Neural progenitor cell (in vitro differentiated cells): ENCODE measurements at regions not wholly inside any gene's neighbourhood (a gene's known extent, or its start where the extent isn't known, plus 50 kb on each side); places are given as distances from the start of the nearest gene placed in this dataset.

Experiments
- DNase-seq: peaks from one replicate; pipeline ENCODE4 v3.0.0-alpha.2; 2016; ENCODE audit warnings: low spot score
- H2AFZ ChIP-seq: fragments of 200-600 bp; sonication (generic); replicated peaks from 2 replicates; pipeline ENCODE4 v1.6.1; 2016; ENCODE audit warnings: antibody characterized with exemption
- H3F3A ChIP-seq: fragments of 200-600 bp; sonication (generic); 2 replicates; pipeline ENCODE4 v1.6.1; 2016; ENCODE audit warnings: antibody characterized with exemption, low read depth
- H3K27ac ChIP-seq: fragments of 200-600 bp; sonication (generic); 2 replicates; pipeline ENCODE4 v1.5.1; 2016; ENCODE audit warnings: mild to moderate bottlenecking
- H3K27me3 ChIP-seq: fragments of 200-600 bp; sonication (generic); 2 replicates; pipeline ENCODE4 v1.6.1; 2016; ENCODE audit warnings: mild to moderate bottlenecking, moderate library complexity
- H3K36me3 ChIP-seq: fragments of 200-600 bp; sonication (generic); 2 replicates; pipeline ENCODE4 v1.5.1; 2016
- H3K4me1 ChIP-seq: fragments of 200-600 bp; sonication (generic); 2 replicates; pipeline ENCODE4 v1.6.1; 2016; ENCODE audit warnings: mixed run types
- H3K4me2 ChIP-seq: fragments of 200-600 bp; sonication (generic); 2 replicates; pipeline ENCODE4 v1.6.1; 2016
- H3K4me3 ChIP-seq: fragments of 200-600 bp; sonication (generic); 2 replicates; pipeline ENCODE4 v1.5.1; 2016
- H3K79me2 ChIP-seq: fragments of 200-600 bp; sonication (generic); 2 replicates; pipeline ENCODE4 v1.6.1; 2016; ENCODE audit warnings: low read depth
- H3K9ac ChIP-seq: fragments of 200-600 bp; sonication (generic); 2 replicates; pipeline ENCODE4 v1.6.1; 2016
- H3K9me3 ChIP-seq: fragments of 200-600 bp; sonication (generic); 2 replicates; pipeline ENCODE4 v1.5.1; 2016; ENCODE audit warnings: low read depth
- H4K20me1 ChIP-seq: fragments of 200-600 bp; sonication (generic); 2 replicates; pipeline ENCODE4 v1.6.1; 2016; ENCODE audit warnings: low read depth
- H3K27ac Mint-ChIP-seq: 3 replicates; pipeline ENCODE4 v1.8.0; 2021; ENCODE audit warnings: mixed read lengths
- H3K27me3 Mint-ChIP-seq: 2 replicates; pipeline ENCODE4 v1.8.0; 2022; ENCODE audit warnings: low read depth, mild to moderate bottlenecking, inconsistent platforms, moderate library complexity, mixed read lengths; ENCODE audit not compliant: insufficient read depth
- H3K36me3 Mint-ChIP-seq: 3 replicates; pipeline ENCODE4 v1.8.0; 2021; ENCODE audit warnings: mixed read lengths
- H3K4me1 Mint-ChIP-seq: 3 replicates; pipeline ENCODE4 v1.8.0; 2021; ENCODE audit warnings: mixed read lengths
- H3K4me3 Mint-ChIP-seq: 3 replicates; pipeline ENCODE4 v1.8.0; 2021; ENCODE audit warnings: mild to moderate bottlenecking, moderate library complexity, mixed read lengths
- H3K9me3 Mint-ChIP-seq: 3 replicates; pipeline ENCODE4 v1.8.0; 2020; ENCODE audit warnings: mixed read lengths
- EZH2 ChIP-seq: fragments of 200-600 bp; sonication (generic); IDR thresholded peaks from 2 replicates; pipeline ENCODE4 v1.6.1; 2017; ENCODE audit warnings: antibody characterized with exemption, mild to moderate bottlenecking, moderate library complexity
- EZH2phosphoT487 ChIP-seq: fragments of 200-600 bp; sonication (generic); IDR thresholded peaks from 2 replicates; pipeline ENCODE4 v1.6.1; 2017; ENCODE audit warnings: antibody characterized with exemption
- TF ChIP-seq, protein P1 (sequence below): fragments of 200-600 bp; sonication (generic); IDR thresholded peaks from 2 replicates; pipeline ENCODE4 v1.5.1; 2017; ENCODE audit warnings: antibody characterized with exemption, mild to moderate bottlenecking

GRCh38 chr20:6855796-6856195, 88.3 kb downstream of the BMP2 start:
- Histone ChIP-seq H3K9me3 (no peaks in the 10 kb centered on the region), H3K4me3 (no peak overlapping the region), H3K4me2 (no peak overlapping the region)

DNA sequence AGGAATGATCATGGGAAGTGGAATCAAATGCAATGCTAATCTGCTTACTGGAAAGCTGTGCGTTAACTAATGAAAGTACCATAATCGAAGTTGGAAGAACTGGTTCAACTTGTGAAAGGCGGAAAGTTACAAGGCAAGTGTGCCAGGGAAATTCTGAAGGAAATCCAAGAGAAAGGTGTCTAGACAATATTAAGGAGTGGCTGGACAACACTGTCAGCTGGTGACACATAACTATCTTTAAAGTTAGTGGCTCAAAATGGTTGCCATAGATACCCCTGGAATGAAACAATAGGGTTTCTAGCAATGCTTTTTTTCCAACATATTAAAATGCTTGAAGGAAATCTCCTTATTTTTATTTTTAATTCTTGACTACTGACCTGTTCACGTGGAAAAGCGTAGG, 90.4 kb downstream of the BMP2 start:
- no peaks in the 10 kb centered on the region for H3K27me3 ChIP-seq
- no peak overlapping the region for H3K9ac ChIP-seq
- Mint-ChIP-seq H3K4me1 (peaks cover 12% of the 10 kb centered on the region), H3K27me3 (peaks cover 2% of the 10 kb centered on the region), H3K36me3 (no peaks in the 10 kb centered on the region), H3K27ac (no peak overlapping the region), H3K9me3 (no peaks in the 10 kb centered on the region), H3K4me3 (no peak overlapping the region)
- H3K36me3 ChIP-seq, result no peaks in the 10 kb centered on the region
- TF ChIP-seq EZH2phosphoT487, result no peak
- TF ChIP-seq EZH2, result no peak
- TF ChIP-seq, protein P1, sequence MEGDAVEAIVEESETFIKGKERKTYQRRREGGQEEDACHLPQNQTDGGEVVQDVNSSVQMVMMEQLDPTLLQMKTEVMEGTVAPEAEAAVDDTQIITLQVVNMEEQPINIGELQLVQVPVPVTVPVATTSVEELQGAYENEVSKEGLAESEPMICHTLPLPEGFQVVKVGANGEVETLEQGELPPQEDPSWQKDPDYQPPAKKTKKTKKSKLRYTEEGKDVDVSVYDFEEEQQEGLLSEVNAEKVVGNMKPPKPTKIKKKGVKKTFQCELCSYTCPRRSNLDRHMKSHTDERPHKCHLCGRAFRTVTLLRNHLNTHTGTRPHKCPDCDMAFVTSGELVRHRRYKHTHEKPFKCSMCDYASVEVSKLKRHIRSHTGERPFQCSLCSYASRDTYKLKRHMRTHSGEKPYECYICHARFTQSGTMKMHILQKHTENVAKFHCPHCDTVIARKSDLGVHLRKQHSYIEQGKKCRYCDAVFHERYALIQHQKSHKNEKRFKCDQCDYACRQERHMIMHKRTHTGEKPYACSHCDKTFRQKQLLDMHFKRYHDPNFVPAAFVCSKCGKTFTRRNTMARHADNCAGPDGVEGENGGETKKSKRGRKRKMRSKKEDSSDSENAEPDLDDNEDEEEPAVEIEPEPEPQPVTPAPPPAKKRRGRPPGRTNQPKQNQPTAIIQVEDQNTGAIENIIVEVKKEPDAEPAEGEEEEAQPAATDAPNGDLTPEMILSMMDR, result no peak
- DNase-seq, result no peak
- H3F3A ChIP-seq, result no peaks in the 10 kb centered on the region
- H3K4me1 ChIP-seq, result peaks cover 19% of the 10 kb centered on the region
- peak overlapping the region; percentile 0 for H2AFZ ChIP-seq
- H3K79me2 ChIP-seq, result no peaks in the 10 kb centered on the region
- no peaks in the 10 kb centered on the region for H3K9me3 ChIP-seq
- no peaks in the 10 kb centered on the region for H4K20me1 ChIP-seq
- H3K27ac ChIP-seq, result no peak overlapping the region
- H3K4me3 ChIP-seq, result no peak overlapping the region
- H3K4me2 ChIP-seq, result no peak overlapping the region

More at GRCh38 chr20:6855796-6856195, 88.3 kb downstream of the BMP2 start:
- Mint-ChIP-seq H3K4me1 (peaks cover 5% of the 10 kb centered on the region), H3K4me3 (no peak overlapping the region), H3K9me3 (no peaks in the 10 kb centered on the region), H3K36me3 (no peaks in the 10 kb centered on the region), H3K27ac (no peak overlapping the region), H3K27me3 (peaks cover 2% of the 10 kb centered on the region)
- H2AFZ ChIP-seq, result no peak overlapping the region
- DNase-seq, result no peak
- no peaks in the 10 kb centered on the region for H4K20me1 ChIP-seq
- H3F3A ChIP-seq, result no peaks in the 10 kb centered on the region
- H3K36me3 ChIP-seq, result no peaks in the 10 kb centered on the region
- no peaks in the 10 kb centered on the region for H3K79me2 ChIP-seq
- H3K27me3 ChIP-seq, result no peaks in the 10 kb centered on the region
- no peak overlapping the region for H3K27ac ChIP-seq
- TF ChIP-seq EZH2phosphoT487, result no peak
- no peak for TF ChIP-seq EZH2
- TF ChIP-seq, protein P1, result no peak
- H3K4me1 ChIP-seq, result peaks cover 5% of the 10 kb centered on the region
- H3K9ac ChIP-seq, result no peak overlapping the region

GRCh38 chr20:6863355-6863754, 95.9 kb downstream of the BMP2 start:
- Histone ChIP-seq H2AFZ (peak overlapping the region; percentile 40), H4K20me1 (no peaks in the 10 kb centered on the region), H3K36me3 (no peaks in the 10 kb centered on the region), H3K4me1 (peaks cover 13% of the 10 kb centered on the region), H3K4me3 (no peak overlapping the region), H3K4me2 (no peak overlapping the region), H3K9me3 (no peaks in the 10 kb centered on the region), H3K27me3 (no peaks in the 10 kb centered on the region), H3K9ac (no peak overlapping the region), H3K27ac (no peak overlapping the region), H3K79me2 (no peaks in the 10 kb centered on the region), H3F3A (no peaks in the 10 kb centered on the region)
- no peaks in the 10 kb centered on the region for H3K27me3 Mint-ChIP-seq
- no peak overlapping the region for H3K27ac Mint-ChIP-seq
- H3K4me1 Mint-ChIP-seq, result peaks cover 7% of the 10 kb centered on the region
- no peaks in the 10 kb centered on the region for H3K36me3 Mint-ChIP-seq
- DNase-seq, result no peak
- H3K9me3 Mint-ChIP-seq, result no peaks in the 10 kb centered on the region
- H3K4me3 Mint-ChIP-seq, result no peak overlapping the region
- TF ChIP-seq, protein P1, result no peak
- no peak for TF ChIP-seq EZH2
- TF ChIP-seq EZH2phosphoT487, result no peak
